Testis (tissue), 2 donors: ENCODE measurements at regions not wholly inside any gene's neighbourhood (a gene's known extent, or its start where the extent isn't known, plus 50 kb on each side); places are given as distances from the start of the nearest gene placed in this dataset.
"Not testable (repeated sequence)": the region's sequence is repeated elsewhere in the genome, so short reads cannot be mapped to it uniquely, and the experiment has no call there.

ENCODE experiments used
- POLR2A ChIP-seq: fragments of 450-650 bp; IDR thresholded peaks from one replicate; pipeline ENCODE4 v1.6.1; 2017; ENCODE audit warnings: antibody characterized with exemption, mild to moderate bottlenecking, moderate library complexity
- TF ChIP-seq, protein P1 (sequence below), 3 experiments: fragments of 450-650 bp in 2 of 3; fragments of 200-600 bp in 1 of 3; sonication (generic) in 1 of 3; IDR thresholded peaks; one replicate each; pipeline ENCODE4 v1.5.1; 2016 to 2019; ENCODE audit warnings: antibody characterized with exemption in 3 of 3, mild to moderate bottlenecking in 2 of 3, moderate library complexity in 1 of 3

DNA sequence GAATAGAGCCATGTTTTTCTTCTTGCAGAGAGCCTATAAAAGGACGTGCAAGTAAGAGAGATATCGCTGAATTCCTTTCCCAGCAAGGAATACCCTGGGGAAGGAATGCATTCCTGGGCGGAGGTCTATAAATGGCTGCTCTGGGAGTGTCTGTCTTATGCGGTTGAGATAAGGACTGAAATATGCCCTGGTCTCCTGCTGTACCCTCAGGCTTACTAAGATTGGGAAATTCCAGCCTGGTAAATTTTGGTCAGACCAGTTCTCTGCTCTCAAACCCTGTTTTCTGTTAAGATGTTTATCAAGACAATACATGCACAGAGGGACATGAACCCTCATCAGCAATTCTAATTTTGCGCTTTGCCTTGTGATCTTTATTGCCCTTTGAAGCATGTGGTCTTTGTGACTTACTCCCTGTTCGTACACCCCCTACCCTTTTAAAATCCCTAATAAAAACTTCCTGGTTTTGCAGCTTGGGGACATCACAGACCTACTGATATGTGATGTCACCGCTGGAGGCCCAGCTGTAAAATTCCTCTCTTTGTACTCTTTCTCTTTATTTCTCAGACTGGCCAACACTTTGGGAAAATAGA lies 191.2 kb upstream of the ZNF804A start:
- TF ChIP-seq, protein P1, sequence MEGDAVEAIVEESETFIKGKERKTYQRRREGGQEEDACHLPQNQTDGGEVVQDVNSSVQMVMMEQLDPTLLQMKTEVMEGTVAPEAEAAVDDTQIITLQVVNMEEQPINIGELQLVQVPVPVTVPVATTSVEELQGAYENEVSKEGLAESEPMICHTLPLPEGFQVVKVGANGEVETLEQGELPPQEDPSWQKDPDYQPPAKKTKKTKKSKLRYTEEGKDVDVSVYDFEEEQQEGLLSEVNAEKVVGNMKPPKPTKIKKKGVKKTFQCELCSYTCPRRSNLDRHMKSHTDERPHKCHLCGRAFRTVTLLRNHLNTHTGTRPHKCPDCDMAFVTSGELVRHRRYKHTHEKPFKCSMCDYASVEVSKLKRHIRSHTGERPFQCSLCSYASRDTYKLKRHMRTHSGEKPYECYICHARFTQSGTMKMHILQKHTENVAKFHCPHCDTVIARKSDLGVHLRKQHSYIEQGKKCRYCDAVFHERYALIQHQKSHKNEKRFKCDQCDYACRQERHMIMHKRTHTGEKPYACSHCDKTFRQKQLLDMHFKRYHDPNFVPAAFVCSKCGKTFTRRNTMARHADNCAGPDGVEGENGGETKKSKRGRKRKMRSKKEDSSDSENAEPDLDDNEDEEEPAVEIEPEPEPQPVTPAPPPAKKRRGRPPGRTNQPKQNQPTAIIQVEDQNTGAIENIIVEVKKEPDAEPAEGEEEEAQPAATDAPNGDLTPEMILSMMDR (IDR thresholded peaks at IDR 0.05) = not testable (repeated sequence)
- not testable (repeated sequence) for TF ChIP-seq POLR2A
